Bone marrow (tissue), 2 donors: ENCODE measurements at regions not wholly inside any gene's neighbourhood (a gene's known extent, or its start where the extent isn't known, plus 50 kb on each side); places are given as distances from the start of the nearest gene placed in this dataset.
"Not testable (repeated sequence)": the region's sequence is repeated elsewhere in the genome, so short reads cannot be mapped to it uniquely, and the experiment has no call there.

Experiments used
- DNase-seq, 2 donors: peaks; one replicate each; lab custom pipeline; 2025; lab: John Stamatoyannopoulos, UW

GRCh38 chr9:84511651-84512050 is 157.9 kb upstream of the NTRK2 start:
- no peak for DNase-seq

DNA sequence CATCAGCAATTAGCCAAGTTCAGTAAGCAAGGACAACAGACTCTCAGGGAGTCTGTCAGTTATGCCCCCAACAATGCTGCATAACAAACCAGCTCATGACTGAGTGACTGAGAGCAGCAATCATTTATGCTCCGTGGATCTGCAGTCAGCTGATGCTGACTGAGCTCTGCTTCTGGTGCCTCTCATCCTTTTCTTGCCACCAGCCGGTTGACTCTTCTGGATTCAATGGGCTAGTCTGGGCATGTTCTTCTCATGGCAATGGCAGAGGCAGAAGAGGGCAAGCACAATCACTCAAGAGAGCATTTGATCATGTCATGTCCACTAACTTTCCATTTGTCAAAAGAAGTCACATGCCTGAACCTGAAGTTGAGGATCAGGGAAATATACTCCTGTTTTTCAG is 157.0 kb upstream of the NTRK2 start:
- DNase-seq: no peak

GRCh38 chr9:84513473-84513872 is 156.1 kb upstream of the NTRK2 start:
- DNase-seq: no peak

- no peak for DNase-seq
These were observed 155.6 kb upstream of the NTRK2 start for GRCh38 chr9:84513979-84514378.

DNA sequence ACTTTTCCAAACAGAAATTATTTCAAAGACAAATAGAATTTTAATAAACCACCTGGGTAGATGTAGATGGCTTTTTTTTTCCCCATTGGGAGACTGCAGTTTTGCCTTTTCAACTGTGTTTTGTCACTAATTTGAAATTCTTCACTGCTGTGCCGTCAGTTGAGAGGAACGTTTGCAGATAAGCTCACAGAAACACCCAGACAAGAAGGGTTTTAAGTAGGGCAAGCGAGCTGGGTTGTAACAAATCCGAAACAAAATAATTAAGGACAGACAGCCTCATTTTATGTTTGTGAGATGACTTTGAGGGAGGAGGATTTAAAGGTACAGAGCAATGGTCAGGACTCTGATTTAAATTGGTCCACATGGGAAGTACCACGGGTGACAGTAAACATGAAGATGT is 155.1 kb upstream of the NTRK2 start:
- no peak for DNase-seq

GRCh38 chr9:84517026-84517425 is 152.5 kb upstream of the NTRK2 start:
- DNase-seq: no peak

DNA sequence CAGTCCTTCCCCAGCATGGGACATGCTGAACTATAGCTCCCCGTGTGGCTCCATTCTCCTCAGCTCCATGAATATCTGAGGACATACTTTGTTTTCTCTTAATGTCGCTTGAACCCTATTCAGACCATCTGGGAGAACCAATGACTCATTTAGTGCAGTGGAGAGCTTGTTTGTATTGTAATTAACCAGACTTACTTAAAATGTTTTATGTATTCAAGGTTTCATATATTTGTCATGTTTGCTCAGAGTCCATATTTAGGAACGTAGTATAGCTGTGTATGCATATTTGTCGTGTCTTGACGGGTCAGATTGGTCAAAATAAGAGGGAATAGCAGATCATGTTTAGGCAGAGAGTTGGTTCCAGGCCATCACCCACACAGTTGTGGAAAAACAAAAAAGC is 150.1 kb upstream of the NTRK2 start:
- no peak for DNase-seq

- no peak for DNase-seq
These were observed 148.3 kb upstream of the NTRK2 start for GRCh38 chr9:84521208-84521607.

DNA sequence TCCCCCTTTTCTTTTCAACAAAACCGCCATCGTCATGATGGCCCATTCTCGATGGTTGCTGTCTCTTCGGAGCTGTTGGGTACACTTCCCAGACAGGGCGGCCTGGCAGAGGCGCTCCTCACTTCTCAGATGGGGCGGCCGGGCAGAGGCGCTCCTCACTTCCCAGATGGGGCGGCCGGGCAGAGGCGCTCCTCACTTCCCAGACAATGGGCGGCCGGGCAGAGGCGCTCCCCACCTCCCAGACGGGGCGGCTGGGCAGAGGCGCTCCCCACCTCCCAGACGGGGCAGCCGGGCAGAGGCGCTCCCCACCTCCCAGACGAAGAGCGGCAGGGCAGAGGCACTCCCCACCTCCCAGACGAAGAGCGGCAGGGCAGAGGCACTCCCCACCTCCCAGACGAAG is 143.3 kb upstream of the NTRK2 start:
- not testable (repeated sequence) for DNase-seq

DNA sequence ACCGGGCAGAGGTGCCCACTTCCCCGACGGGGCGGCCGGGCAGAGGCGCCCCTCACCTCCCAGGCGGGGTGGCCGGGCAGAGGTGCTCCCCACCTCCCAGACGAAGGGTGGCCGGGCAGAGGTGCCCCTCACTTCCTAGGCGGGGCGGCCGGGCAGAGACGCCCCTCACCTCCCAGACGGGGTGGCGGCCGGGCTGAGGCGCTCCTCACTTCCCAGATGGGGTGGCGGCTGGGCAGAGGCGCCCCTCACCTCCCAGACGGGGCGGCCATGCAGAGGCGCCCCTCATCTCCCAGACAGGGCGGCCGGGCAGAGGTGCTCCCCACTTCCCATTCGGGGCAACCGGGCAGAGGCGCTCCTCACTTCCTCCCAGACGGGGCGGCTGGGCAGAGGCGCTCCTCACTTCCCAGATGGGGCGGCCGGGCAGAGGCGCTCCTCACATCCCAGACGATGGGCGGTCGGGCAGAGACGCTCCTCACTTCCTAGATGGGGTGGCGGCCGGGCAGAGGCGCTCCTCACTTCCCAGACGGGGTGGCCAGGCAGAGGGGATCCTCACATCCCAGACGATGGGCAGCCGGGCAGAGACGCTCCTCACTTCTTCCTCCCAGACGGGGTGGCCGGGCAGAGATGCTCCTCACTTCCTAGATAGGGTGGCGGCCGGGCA is 142.3 kb upstream of the NTRK2 start:
- DNase-seq: not testable (repeated sequence)

DNA sequence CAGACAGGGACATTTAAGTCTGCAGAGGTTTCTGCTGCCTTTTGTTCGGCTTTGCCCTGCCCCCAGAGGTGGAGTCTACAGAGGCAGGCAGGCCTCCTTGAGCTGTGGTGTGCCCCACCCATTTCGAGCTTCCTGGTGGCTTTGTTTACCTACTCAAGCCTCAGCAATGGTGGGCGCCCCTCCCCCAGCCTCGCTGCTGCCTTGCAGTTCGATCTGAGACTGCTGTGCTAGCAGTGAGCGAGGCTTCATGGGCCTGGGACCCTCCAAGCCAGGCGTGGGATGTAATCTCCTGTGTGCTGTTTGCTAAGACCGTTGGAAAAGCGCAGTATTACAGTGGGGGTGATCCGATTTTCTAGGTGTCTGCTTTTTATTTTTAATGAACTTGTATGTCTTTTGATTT is 133.6 kb upstream of the NTRK2 start:
- not testable (repeated sequence) for DNase-seq

DNA sequence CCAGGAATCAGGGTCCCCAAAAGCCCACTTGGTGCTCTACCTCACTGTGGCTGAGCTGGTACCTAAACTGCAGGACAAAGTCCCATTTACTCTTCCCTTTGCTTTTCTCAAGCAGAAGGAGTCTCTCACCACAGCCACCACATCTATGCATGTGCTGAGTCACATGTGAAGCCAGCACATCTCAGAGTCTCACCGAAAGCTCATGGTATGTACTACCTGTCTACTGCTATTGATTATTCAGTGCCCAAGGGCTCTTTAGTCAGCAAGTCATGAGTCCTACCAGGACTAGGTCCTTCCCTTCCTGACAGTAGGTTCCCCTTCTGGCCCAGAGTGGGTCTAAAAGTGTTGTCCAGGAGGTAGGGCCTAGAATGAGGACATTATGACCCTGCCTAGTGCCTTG is 130.7 kb upstream of the NTRK2 start:
- no peak for DNase-seq

DNA sequence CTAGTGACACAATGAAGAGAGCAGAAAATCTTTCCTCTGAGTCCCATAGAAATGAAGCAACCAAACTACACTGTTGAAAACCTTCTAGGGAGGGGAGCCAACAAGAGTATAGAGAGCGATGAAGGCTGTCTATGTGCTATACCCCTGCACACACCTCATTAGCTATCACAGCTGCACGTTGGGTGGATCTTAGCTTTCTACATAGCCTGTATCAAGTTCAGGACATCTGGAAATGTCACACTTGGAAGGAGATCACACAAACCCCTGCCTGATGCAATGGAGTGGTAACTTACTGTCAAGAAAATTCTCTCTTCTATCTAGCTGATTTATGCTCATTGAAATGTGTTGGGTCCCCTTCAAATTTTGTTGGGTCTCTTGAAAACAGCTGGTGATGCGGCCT is 127.0 kb upstream of the NTRK2 start:
- no peak for DNase-seq

GRCh38 chr9:84554069-84554664 is 115.4 kb upstream of the NTRK2 start:
- DNase-seq: no peak

GRCh38 chr9:84556556-84556955 is 113.0 kb upstream of the NTRK2 start:
- DNase-seq: no peak

- DNase-seq: no peak
These were observed 111.8 kb upstream of the NTRK2 start for GRCh38 chr9:84557751-84558150.

GRCh38 chr9:84563691-84564090 is 105.8 kb upstream of the NTRK2 start:
- no peak for DNase-seq

DNA sequence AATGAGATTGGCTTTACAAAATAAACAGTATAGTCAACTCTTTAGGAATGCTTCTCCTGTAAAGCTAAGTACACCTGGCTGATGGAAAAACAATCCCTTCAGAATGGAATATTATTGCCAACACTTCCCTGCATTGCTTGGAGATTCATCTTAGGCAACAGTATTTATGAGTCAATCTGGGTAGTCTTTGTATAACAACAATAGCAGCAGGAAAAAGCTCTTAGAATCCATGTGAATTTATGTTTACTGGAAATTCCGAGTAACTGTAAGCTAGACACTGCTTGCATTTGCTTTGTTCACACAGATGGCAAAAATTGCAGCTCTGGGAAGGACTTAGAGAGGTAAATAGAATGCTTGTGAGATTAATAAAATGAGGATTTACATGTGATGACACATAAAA is 101.7 kb upstream of the NTRK2 start:
- no peak for DNase-seq

DNA sequence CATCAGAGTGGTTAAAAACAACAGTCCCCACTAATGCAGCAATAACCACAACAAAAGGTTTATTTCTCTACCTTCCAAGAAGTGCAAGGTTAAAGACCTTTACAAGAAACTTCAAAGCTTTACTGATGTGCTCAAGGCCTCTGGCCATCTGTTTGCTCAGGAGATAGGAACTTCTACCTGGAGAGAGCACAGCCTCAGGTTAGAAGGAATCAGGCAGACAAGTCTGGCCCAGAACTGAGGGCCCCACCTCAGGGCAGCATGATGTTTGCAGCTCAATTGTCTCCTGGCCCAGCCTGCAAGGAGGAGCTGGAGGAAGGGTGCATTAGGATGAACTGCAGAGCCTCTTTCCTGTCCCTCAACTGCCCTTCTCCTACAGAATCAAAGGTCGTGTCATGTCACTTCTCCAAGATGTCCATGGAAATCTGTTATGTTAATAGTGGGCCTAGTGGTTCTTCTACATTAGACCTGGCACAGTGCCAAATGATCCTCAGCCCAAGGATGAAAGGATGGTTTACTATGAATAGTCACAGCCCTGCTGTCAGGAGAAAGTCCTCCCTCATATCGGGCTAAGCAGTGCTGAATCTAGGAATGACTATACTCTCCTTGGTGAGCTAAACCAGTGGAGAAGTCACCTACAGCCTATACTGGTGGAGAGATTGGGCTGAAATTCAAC is 98.9 kb upstream of the NTRK2 start:
- no peak for DNase-seq

- DNase-seq: no peak
These were observed 96.4 kb upstream of the NTRK2 start for GRCh38 chr9:84573083-84573482.

DNA sequence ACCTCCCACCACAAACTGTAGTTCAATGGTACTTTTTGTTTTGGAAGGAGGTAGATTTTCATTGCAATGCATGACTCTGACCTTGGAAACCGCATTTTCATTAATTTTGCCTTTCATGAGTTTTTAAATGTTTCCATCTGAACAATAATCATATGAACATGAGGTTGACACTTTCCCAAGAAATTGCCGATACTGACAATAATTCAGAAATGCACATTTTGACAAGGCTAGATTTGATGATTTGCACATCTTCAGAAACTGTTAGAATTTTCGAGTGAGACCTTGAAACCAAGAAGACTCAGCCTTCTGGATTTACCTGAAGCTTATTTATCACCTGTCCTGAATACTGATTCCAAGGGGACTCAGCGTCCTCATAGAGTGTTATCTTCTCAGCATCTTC is 93.8 kb upstream of the NTRK2 start:
- no peak for DNase-seq

DNA sequence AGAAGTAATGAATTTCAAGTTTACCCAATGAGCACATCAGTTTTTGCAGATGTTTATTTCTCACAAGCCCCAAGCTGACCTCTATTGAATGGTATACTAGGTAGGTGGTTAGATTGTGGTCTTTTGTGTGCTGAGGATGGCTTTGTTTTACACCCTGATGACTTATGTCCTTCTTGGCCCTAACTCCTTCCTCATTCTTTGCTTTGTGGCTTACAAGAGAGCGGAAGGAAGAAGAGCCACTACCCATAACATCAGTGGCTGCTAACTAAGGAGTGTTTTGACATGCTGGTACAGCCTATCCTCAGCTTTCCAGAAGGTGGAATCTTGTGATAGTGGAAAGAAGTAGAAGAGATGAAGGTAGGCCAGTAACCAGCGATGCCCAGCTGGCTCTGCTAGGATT is 85.7 kb upstream of the NTRK2 start:
- DNase-seq: no peak

DNA sequence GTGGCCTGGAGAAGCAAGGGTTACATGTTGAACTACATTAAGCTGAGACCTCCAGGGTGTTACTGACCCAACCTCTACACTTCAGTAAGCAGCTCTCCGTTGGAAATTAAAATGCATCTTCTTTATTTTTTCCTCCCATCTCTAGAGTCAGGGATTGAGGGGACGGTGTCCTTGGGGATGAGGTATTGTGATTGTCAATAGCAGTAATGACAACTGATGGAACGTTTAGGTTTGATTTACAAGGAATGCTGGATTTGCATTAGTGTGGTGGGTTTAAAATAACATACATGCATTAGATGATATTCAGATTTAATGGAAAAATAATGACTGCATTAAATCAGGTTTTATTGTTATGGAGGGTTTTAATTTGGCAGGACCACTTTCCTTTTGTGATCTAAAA is 82.9 kb upstream of the NTRK2 start:
- no peak for DNase-seq

- DNase-seq: no peak
These were observed 82.4 kb upstream of the NTRK2 start for GRCh38 chr9:84587153-84587552.
